HG03108 (cell line): ENCODE measurements at regions not wholly inside any gene's neighbourhood (a gene's known extent, or its start where the extent isn't known, plus 50 kb on each side); places are given as distances from the start of the nearest gene placed in this dataset.

ENCODE experiments used
- ATAC-seq: cut with Tn5 transposase; IDR thresholded peaks from one replicate; pipeline ENCODE4 v1.9.1; 2021; ENCODE audit warnings: moderate library complexity; ENCODE audit not compliant: unreplicated experiment

GRCh38 chr1:82628887-82629286 lies 828.2 kb downstream of the ADGRL2 start:
- no peak for ATAC-seq

GRCh38 chr1:82625537-82625936 lies 824.8 kb downstream of the ADGRL2 start:
- ATAC-seq = no peak

DNA sequence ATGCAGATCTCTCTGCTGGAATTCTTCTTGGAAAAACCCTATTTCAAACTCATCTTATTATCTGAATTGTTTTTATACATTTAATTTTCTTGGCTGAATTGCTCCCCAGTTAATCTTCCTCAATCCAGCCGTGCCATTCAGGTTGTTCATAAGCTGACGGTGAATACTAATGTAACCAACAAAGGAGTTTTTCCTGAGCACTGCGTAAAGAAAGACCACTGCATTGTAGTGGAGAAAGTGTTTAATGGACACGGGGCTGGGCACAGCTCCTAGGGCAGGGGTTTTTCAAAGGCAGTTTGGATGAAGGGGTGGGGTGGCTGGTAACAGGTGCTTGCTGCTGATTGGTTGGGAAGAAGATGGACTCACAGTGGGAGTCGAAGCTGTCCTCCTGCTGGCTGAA lies 820.3 kb downstream of the ADGRL2 start:
- ATAC-seq = no peak

- ATAC-seq = no peak
Observed at GRCh38 chr1:82614090-82614489, 813.4 kb downstream of the ADGRL2 start.

GRCh38 chr1:82612986-82613385 lies 812.3 kb downstream of the ADGRL2 start:
- ATAC-seq = no peak

- no peak for ATAC-seq
Observed at GRCh38 chr1:82606546-82606945, 805.8 kb downstream of the ADGRL2 start.

DNA sequence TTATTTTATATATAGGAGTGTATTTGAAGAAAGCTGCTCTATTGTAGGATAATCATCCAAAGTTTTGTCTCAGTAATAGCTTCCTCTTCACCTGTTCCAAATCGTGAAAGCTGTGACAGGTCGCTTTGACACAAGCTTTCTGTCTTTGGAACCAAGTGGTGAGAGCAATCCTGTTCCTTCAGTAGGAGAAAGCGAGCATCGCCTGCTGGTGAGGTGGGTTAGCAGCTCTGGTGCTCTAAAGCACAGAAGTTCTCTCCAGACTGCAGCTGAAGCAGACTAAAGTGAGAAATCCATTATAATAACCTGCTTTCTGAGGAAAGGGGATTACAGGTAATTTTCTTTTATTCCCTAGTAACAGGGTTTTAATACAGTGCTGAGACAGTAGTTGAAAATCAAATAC lies 803.8 kb downstream of the ADGRL2 start:
- no peak for ATAC-seq

- no peak for ATAC-seq
Observed at GRCh38 chr1:82600314-82600713, 799.6 kb downstream of the ADGRL2 start.

GRCh38 chr1:82598812-82599211 lies 798.1 kb downstream of the ADGRL2 start:
- ATAC-seq = no peak

- no peak for ATAC-seq
Observed at GRCh38 chr1:82598337-82598736, 797.6 kb downstream of the ADGRL2 start.

- ATAC-seq = no peak
Observed at GRCh38 chr1:82597649-82598048, 796.9 kb downstream of the ADGRL2 start.

DNA sequence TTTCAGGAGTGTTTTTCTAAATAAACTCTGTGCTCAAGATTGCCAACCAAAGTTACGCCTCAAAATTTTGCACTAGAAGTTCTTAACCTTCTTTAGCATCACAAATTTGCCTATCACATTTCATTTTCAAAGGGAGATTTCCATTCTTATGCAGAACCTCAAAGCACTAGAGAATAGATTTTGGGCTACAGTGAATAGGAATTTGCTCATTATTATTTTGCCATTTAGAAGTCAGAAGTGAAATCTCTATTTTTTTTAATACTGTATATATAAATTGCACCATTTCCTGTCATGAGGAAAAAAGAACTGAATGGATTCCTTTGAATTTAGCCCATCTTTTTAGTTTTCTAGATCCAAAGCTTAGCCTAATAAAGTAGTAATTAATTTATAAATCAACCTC lies 796.4 kb downstream of the ADGRL2 start:
- no peak for ATAC-seq

- no peak for ATAC-seq
Observed at GRCh38 chr1:82593561-82593960, 792.8 kb downstream of the ADGRL2 start.

DNA sequence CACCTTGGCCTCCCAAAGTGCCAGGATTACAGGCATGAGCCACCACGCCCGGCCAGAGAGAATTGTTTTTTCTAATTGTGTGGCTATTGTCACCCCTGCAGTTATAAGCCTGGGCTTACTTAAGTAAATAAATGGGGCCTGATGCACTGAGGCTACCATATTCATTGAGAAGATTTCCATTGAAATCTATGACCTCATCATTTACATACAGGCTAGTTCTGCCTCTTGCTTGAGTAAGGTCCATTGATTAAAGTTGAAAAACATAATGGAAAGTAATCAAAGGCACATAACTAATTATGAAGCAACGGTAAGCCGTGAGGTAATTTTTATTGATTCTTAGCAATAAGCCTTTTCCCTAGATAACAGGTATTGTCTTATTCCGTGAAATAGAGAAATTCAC lies 788.9 kb downstream of the ADGRL2 start:
- no peak for ATAC-seq

- no peak for ATAC-seq
Observed at GRCh38 chr1:82587371-82587770, 786.6 kb downstream of the ADGRL2 start.

- ATAC-seq = no peak
Observed at GRCh38 chr1:82586473-82586872, 785.7 kb downstream of the ADGRL2 start.

GRCh38 chr1:82582347-82582746 lies 781.6 kb downstream of the ADGRL2 start:
- ATAC-seq = no peak

DNA sequence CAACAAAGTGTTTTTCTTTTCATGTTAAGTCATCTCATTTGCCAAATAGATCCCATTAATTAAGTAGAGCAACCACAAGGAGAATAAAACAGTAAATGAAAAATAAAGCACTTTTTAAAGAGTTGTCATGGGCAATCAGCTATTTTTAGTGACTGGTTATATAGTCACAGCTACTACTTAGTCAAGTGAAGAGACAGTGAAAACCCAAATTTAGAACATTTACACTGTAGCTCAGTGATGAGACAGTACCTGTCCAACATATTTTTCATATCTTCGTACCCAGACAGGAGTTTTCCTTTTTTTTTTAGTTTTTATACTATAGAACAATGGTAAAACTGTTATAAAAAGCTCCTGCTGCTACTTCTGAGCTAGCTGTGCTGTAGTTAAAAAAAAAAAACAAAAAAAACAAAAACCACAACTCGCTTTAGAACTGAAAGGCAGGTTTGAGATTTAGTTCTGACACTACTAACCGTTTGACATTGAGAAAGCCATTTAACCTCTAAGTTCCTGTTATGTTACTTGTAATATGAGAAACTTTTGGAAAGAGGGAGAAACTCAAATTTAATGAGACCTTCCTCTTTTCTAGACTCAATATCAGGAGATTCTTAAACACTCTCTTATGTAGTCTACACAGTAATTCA lies 777.5 kb downstream of the ADGRL2 start:
- no peak for ATAC-seq

- ATAC-seq = no peak
Observed at GRCh38 chr1:82567348-82567747, 766.6 kb downstream of the ADGRL2 start.

DNA sequence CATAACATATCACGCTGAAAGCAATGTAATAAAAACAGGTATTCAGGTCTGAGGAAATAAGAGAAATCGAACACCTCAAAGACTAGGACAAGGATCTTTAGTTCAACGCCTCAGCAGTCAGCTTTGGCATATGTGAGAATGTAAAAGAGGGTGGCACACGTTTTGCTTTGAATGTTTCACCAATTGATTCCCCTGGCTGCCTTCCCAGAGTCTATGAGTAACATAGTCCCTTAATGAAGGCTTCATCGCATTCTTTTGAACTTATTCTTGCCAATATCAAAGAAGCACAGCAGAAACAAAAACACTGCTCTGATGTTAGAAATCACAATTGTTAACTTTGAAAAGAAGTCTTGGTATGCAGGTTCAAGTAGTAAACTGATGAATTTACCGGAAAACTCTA lies 764.8 kb downstream of the ADGRL2 start:
- ATAC-seq = no peak

GRCh38 chr1:82565146-82565545 lies 764.4 kb downstream of the ADGRL2 start:
- no peak for ATAC-seq

GRCh38 chr1:82564333-82564732 lies 763.6 kb downstream of the ADGRL2 start:
- no peak for ATAC-seq

- no peak for ATAC-seq
Observed at GRCh38 chr1:82562448-82562847, 761.7 kb downstream of the ADGRL2 start.
